H1 (cell line): ENCODE measurements at regions not wholly inside any gene's neighbourhood (a gene's known extent, or its start where the extent isn't known, plus 50 kb on each side); places are given as distances from the start of the nearest gene placed in this dataset.

Experiments
- CTCF ChIA-PET: fragments of 300-600 bp; sonication (Branson Sonifier 250); formaldehyde crosslinking; loops from one replicate; lab custom pipeline; 2021; ENCODE audit not compliant: partially characterized antibody; lab: Charles Lee
- POLR2A ChIA-PET: fragments of 300-600 bp; sonication (Branson Sonifier 250); formaldehyde crosslinking; loops from one replicate; lab custom pipeline; 2021; ENCODE audit warnings: inconsistent platforms; ENCODE audit not compliant: partially characterized antibody; lab: Charles Lee
- DNase-seq, 2 experiments: peaks; one replicate each; pipeline versions ENCODE4 v3.0.0 to v3.0.0-alpha.2; 2010 to 2022; ENCODE audit warnings: low spot score in 2 of 2, low read depth in 1 of 2, mixed read lengths in 1 of 2
- FAIRE-seq: peaks from 2 replicates; lab custom pipeline; 2011; peaks lifted over from hg19 to GRCh38; lab: Jason Lieb, UNC
- H2AFZ ChIP-seq: 2 replicates; pipeline ENCODE4 v1.8.1; 2012; ENCODE audit warnings: low read length, inconsistent platforms
- H2AK5ac ChIP-seq: 2 replicates; pipeline ENCODE4 v1.6.1; 2013; ENCODE audit warnings: low read depth, low read length
- H2BK120ac ChIP-seq: replicated peaks from 2 replicates; pipeline ENCODE3; 2013; ENCODE audit warnings: low read depth, low read length, inconsistent platforms
- H2BK12ac ChIP-seq: 2 replicates; pipeline ENCODE4 v1.6.1; 2013; ENCODE audit warnings: low read depth, low read length
- H2BK15ac ChIP-seq: 2 replicates; pipeline ENCODE4 v1.6.1; 2013; ENCODE audit warnings: low read length
- H2BK20ac ChIP-seq: 2 replicates; pipeline ENCODE4 v1.6.1; 2013; ENCODE audit warnings: low read length
- H2BK5ac ChIP-seq: 2 replicates; pipeline ENCODE4 v1.6.1; 2013; ENCODE audit warnings: low read depth, low read length
- H3K14ac ChIP-seq: 2 replicates; pipeline ENCODE4 v1.6.1; 2013; ENCODE audit warnings: inconsistent platforms; ENCODE audit not compliant: insufficient read length
- H3K18ac ChIP-seq: 2 replicates; pipeline ENCODE4 v1.6.1; 2013; ENCODE audit warnings: low read length; ENCODE audit errors: extremely low read depth
- H3K23ac ChIP-seq: 2 replicates; pipeline ENCODE4 v1.6.1; 2013; ENCODE audit warnings: inconsistent platforms; ENCODE audit not compliant: insufficient read length
- H3K23me2 ChIP-seq: 2 replicates; pipeline ENCODE4 v1.6.1; 2013; ENCODE audit warnings: low read depth, low read length
- H3K27ac ChIP-seq: 2 replicates; pipeline ENCODE4 v1.6.1; 2011; ENCODE audit warnings: low read depth, low read length, inconsistent platforms
- H3K27me3 ChIP-seq, 4 experiments: replicated peaks in 1 of 4; 1 replicate in 1 of 4; 2 replicates in 3 of 4; pipeline versions ENCODE4 v1.6.1 to v1.8.1; 2011 to 2013; ENCODE audit warnings: low read length in 3 of 4, mild to moderate bottlenecking in 3 of 4, inconsistent platforms in 2 of 4, mixed read lengths in 2 of 4, moderate library complexity in 1 of 4; ENCODE audit not compliant: control insufficient read depth in 3 of 4, insufficient read depth in 3 of 4; ENCODE audit errors: extremely low read depth in 1 of 4
- H3K36me3 ChIP-seq, 4 experiments: 2 replicates each; pipeline versions ENCODE4 v1.6.1 to v1.8.1; 2011 to 2013; ENCODE audit warnings: mild to moderate bottlenecking in 4 of 4, low read length in 3 of 4, moderate library complexity in 2 of 4, control low read depth in 1 of 4, inconsistent platforms in 1 of 4; ENCODE audit not compliant: insufficient read depth in 4 of 4, control insufficient read depth in 2 of 4
- H3K4ac ChIP-seq: replicated peaks from 2 replicates; pipeline ENCODE3; 2013; ENCODE audit warnings: low read length, low read depth, mixed read lengths, inconsistent platforms; ENCODE audit not compliant: insufficient read length
- H3K4me1 ChIP-seq, 4 experiments: replicated peaks in 1 of 4; 1 replicate in 1 of 4; 2 replicates in 3 of 4; pipeline versions ENCODE4 v1.6.1 to v1.8.1; 2011 to 2013; ENCODE audit warnings: low read length in 3 of 4, inconsistent platforms in 2 of 4, mixed read lengths in 1 of 4; ENCODE audit not compliant: insufficient read depth in 4 of 4, control insufficient read depth in 3 of 4
- H3K4me2 ChIP-seq, 2 experiments: 2 replicates each; pipeline versions ENCODE4 v1.6.1 to v1.8.1; 2011 to 2013; ENCODE audit warnings: low read depth in 2 of 2, low read length in 2 of 2, control low read depth in 1 of 2, inconsistent platforms in 1 of 2, mild to moderate bottlenecking in 1 of 2; ENCODE audit not compliant: insufficient read depth in 1 of 2
- H3K4me3 ChIP-seq, 4 experiments: fragments of 200-600, 300-600 bp in 1 of 4; sonication (generic), shearing (Covaris generic), sonication (Bioruptor Twin) in 1 of 4; 2 replicates each; pipeline versions ENCODE4 v1.5.1 to v1.8.1; 2011 to 2016; ENCODE audit warnings: low read length in 4 of 4, low read depth in 3 of 4, control low read depth in 2 of 4, inconsistent platforms in 2 of 4, mild to moderate bottlenecking in 2 of 4, mixed read lengths in 1 of 4, moderate library complexity in 1 of 4; ENCODE audit not compliant: insufficient read depth in 2 of 4; ENCODE audit errors: extremely low read depth in 1 of 4
- H3K56ac ChIP-seq: replicated peaks from 2 replicates; pipeline ENCODE3; 2013; ENCODE audit warnings: low read depth, mild to moderate bottlenecking, mixed read lengths, low read length, inconsistent platforms; ENCODE audit not compliant: insufficient read length
- H3K79me1 ChIP-seq: 2 replicates; pipeline ENCODE4 v1.6.1; 2013; ENCODE audit warnings: low read depth, low read length, control low read depth
- H3K79me2 ChIP-seq, 2 experiments: 2 replicates each; pipeline versions ENCODE4 v1.6.1 to v1.8.1; 2012 to 2013; ENCODE audit warnings: low read length in 2 of 2, mild to moderate bottlenecking in 2 of 2, inconsistent platforms in 1 of 2; ENCODE audit not compliant: insufficient read depth in 2 of 2, control insufficient read depth in 1 of 2
- H3K9ac ChIP-seq, 4 experiments: replicated peaks in 1 of 4; 1 replicate in 1 of 4; 2 replicates in 3 of 4; pipeline versions ENCODE4 v1.6.1 to v1.8.1; 2011 to 2013; ENCODE audit warnings: low read depth in 3 of 4, low read length in 3 of 4, control low read depth in 2 of 4, mild to moderate bottlenecking in 2 of 4, moderate library complexity in 2 of 4, inconsistent platforms in 1 of 4; ENCODE audit errors: extremely low read depth in 1 of 4
- H3K9me3 ChIP-seq, 2 experiments: 2 replicates each; pipeline versions ENCODE4 v1.6.1 to v1.8.1; 2012 to 2013; ENCODE audit warnings: mild to moderate bottlenecking in 2 of 2, moderate library complexity in 2 of 2, control low read depth in 1 of 2, inconsistent platforms in 1 of 2, low read depth in 1 of 2, low read length in 1 of 2, mixed read lengths in 1 of 2; ENCODE audit not compliant: insufficient read depth in 2 of 2
- H4K20me1 ChIP-seq, 2 experiments: replicated peaks in 1 of 2; 2 replicates each; pipeline versions ENCODE3 to v1.8.1; 2011 to 2013; ENCODE audit warnings: inconsistent platforms in 2 of 2, low read length in 2 of 2, mild to moderate bottlenecking in 1 of 2; ENCODE audit not compliant: insufficient read depth in 2 of 2, control insufficient read depth in 1 of 2
- H4K5ac ChIP-seq: 2 replicates; pipeline ENCODE4 v1.6.1; 2013; ENCODE audit warnings: low read length, low read depth, mixed read lengths, inconsistent platforms; ENCODE audit not compliant: insufficient read length
- H4K8ac ChIP-seq: 2 replicates; pipeline ENCODE4 v1.8.0; 2013; ENCODE audit warnings: mild to moderate bottlenecking, moderate library complexity, low read length, inconsistent platforms; ENCODE audit not compliant: insufficient read depth; ENCODE audit errors: extremely low read depth
- H4K91ac ChIP-seq: replicated peaks from 2 replicates; pipeline ENCODE3; 2013; ENCODE audit warnings: low read length, mixed read lengths, inconsistent platforms; ENCODE audit not compliant: insufficient read length
- ASH2L ChIP-seq: fragments of 200-600, 300-600 bp; sonication (generic); IDR thresholded peaks from one replicate; pipeline ENCODE4 v1.7.1; 2017; ENCODE audit warnings: low read length
- EZH2 ChIP-seq: fragments of 200-600 bp; sonication (generic); IDR thresholded peaks from 2 replicates; pipeline ENCODE4 v1.7.1; 2012; ENCODE audit warnings: low read depth, mild to moderate bottlenecking, moderate library complexity, low read length, inconsistent platforms; ENCODE audit not compliant: severe bottlenecking
- KDM1A ChIP-seq: fragments of 200-600, 300-600 bp; sonication (generic); IDR thresholded peaks from 2 replicates; pipeline ENCODE4 v1.7.1; 2016; ENCODE audit warnings: mild to moderate bottlenecking, low read length, borderline replicate concordance
- PHF8 ChIP-seq: fragments of 200-600 bp; sonication (generic); conservative IDR thresholded peaks from 2 replicates; pipeline ENCODE4 v1.7.1; 2012; ENCODE audit warnings: low read depth, mild to moderate bottlenecking, inconsistent platforms, low read length, moderate library complexity
- RAD21 ChIP-seq, 2 experiments: IDR thresholded peaks in 1 of 2; conservative IDR thresholded peaks in 1 of 2; 2 replicates each; pipeline ENCODE4 v1.6.1; 2011; ENCODE audit warnings: low read depth in 2 of 2, low read length in 2 of 2, improper control_type of control experiment in 1 of 2, inconsistent platforms in 1 of 2, mild to moderate bottlenecking in 1 of 2, moderate library complexity in 1 of 2
- TBP ChIP-seq: IDR thresholded peaks from 2 replicates; pipeline ENCODE4 v1.6.1; 2011; ENCODE audit warnings: low read depth, low read length, improper control_type of control experiment
- WGBS, 2 experiments: shearing (Covaris generic) in 1 of 2; methylation state at CpG; one replicate each; pipeline versions ENCODE4 v1.1.6 to v1.1.7; 2013 to 2015; ENCODE audit warnings: low lambda C conversion rate in 2 of 2, mixed read lengths in 2 of 2, inconsistent platforms in 1 of 2, low coverage in 1 of 2, missing lambda C conversion rate in 1 of 2; ENCODE audit not compliant: insufficient replicate concordance in 2 of 2, insufficient coverage in 1 of 2, insufficient read length in 1 of 2; ENCODE audit errors: extremely low coverage in 1 of 2, missing lambda C conversion rate in 1 of 2; 5-methylcytosine and 5-hydroxymethylcytosine counted together
- TF ChIP-seq, protein P1 (sequence below): IDR thresholded peaks from 2 replicates; pipeline ENCODE4 v1.6.1; 2012; ENCODE audit warnings: inconsistent platforms

- no peak overlapping the region for H3K4me3 ChIP-seq
- H2AFZ ChIP-seq, result no peak overlapping the region
- DNase-seq (no peak), FAIRE-seq (no peak)
- H3K4me2 ChIP-seq, result no peak overlapping the region
- no peak overlapping the region for H3K4ac ChIP-seq
- H3K79me1 ChIP-seq, result no peaks in the 10 kb centered on the region
- no peak overlapping the region for H4K8ac ChIP-seq
- H3K79me2 ChIP-seq, result no peaks in the 10 kb centered on the region
- H4K91ac ChIP-seq, result no peak overlapping the region
- H3K9me3 ChIP-seq, result no peaks in the 10 kb centered on the region
- H2BK120ac ChIP-seq, result no peak overlapping the region
- H3K4me1 ChIP-seq, result no peaks in the 10 kb centered on the region; a peak in 1 of 7 replicates
- H3K18ac ChIP-seq, result no peak overlapping the region
- no peak overlapping the region for H3K27ac ChIP-seq
- no peaks in the 10 kb centered on the region for H3K27me3 ChIP-seq
- no peak overlapping the region for H2BK15ac ChIP-seq
- WGBS, 2 experiments, result 89% methylated on average over 14 of the region's 14 CpGs; no CpG with 5 or more reads in 1 of the 2 experiments
- no peak overlapping the region for H3K56ac ChIP-seq
- no peaks in the 10 kb centered on the region for H4K20me1 ChIP-seq
- CTCF ChIA-PET, result no interaction called here
- POLR2A ChIA-PET, result no interaction called here
- no peak overlapping the region for H3K23ac ChIP-seq
- H2BK5ac ChIP-seq, result no peak overlapping the region
- no peaks in the 10 kb centered on the region for H3K36me3 ChIP-seq
- no peak overlapping the region for H3K14ac ChIP-seq
- no peak overlapping the region for H2BK12ac ChIP-seq
- no peak overlapping the region for H2AK5ac ChIP-seq
- no peak overlapping the region for H2BK20ac ChIP-seq
- H3K9ac ChIP-seq, result no peak overlapping the region
- H4K5ac ChIP-seq, result no peak overlapping the region
- H3K23me2 ChIP-seq, result no peaks in the 10 kb centered on the region
- TF ChIP-seq KDM1A (no peak), EZH2 (no peak), PHF8 (no peak), ASH2L (no peak), RAD21 (IDR thresholded peaks at IDR 0.05 in 1 of 2, conservative IDR thresholded peaks at IDR 0.05 in 1 of 2; ENCODE audit: low read depth in 2 of 2, low read length in 2 of 2) (no peak), TBP (no peak)
- TF ChIP-seq, protein P1, sequence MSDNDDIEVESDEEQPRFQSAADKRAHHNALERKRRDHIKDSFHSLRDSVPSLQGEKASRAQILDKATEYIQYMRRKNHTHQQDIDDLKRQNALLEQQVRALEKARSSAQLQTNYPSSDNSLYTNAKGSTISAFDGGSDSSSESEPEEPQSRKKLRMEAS, result no peak
These were observed 85.1 kb upstream of the SDK1 start for GRCh38 chr7:3215624-3216585.
